Suprapubic skin (tissue), 4 donors: ENCODE measurements at regions not wholly inside any gene's neighbourhood (a gene's known extent, or its start where the extent isn't known, plus 50 kb on each side); places are given as distances from the start of the nearest gene placed in this dataset.
"Not testable (repeated sequence)": the region's sequence is repeated elsewhere in the genome, so short reads cannot be mapped to it uniquely, and the experiment has no call there.

Experiments
- DNase-seq, 2 donors: peaks; one replicate each; pipeline ENCODE4 v3.0.0-alpha.2; 2019; ENCODE audit warnings: low spot score in 2 of 2
- H3K27ac ChIP-seq: fragments of 200-600 bp; sonication (generic); one replicate; pipeline ENCODE4 v1.5.1; 2019
- H3K27me3 ChIP-seq: fragments of 200-600 bp; sonication (generic); one replicate; pipeline ENCODE4 v1.5.1; 2019
- H3K36me3 ChIP-seq: fragments of 200-600 bp; sonication (generic); one replicate; pipeline ENCODE4 v1.5.1; 2019
- H3K4me1 ChIP-seq: fragments of 200-600 bp; sonication (generic); one replicate; pipeline ENCODE4 v1.5.1; 2019
- H3K4me3 ChIP-seq: fragments of 200-600 bp; sonication (generic); one replicate; pipeline ENCODE4 v1.5.1; 2019; ENCODE audit warnings: mild to moderate bottlenecking
- H3K9me3 ChIP-seq: fragments of 200-600 bp; sonication (generic); one replicate; pipeline ENCODE4 v1.5.1; 2019
- CTCF ChIP-seq, 2 donors: fragments of 200-600 bp in 1 of 2; fragments of 450-650 bp in 1 of 2; sonication (generic) in 1 of 2; IDR thresholded peaks; one replicate each; pipeline ENCODE4 v1.5.1; 2016 to 2019; ENCODE audit warnings: antibody characterized with exemption in 2 of 2, mild to moderate bottlenecking in 1 of 2, moderate library complexity in 1 of 2
- EP300 ChIP-seq: sonication (generic); formaldehyde crosslinking; IDR thresholded peaks from one replicate; pipeline ENCODE4 v1.6.1; 2017; ENCODE audit warnings: antibody characterized with exemption
- POLR2A ChIP-seq, 2 donors: fragments of 450-650 bp; IDR thresholded peaks; one replicate each; pipeline ENCODE4 v1.6.1; 2017; ENCODE audit warnings: antibody characterized with exemption in 2 of 2, mild to moderate bottlenecking in 2 of 2, moderate library complexity in 2 of 2
- POLR2AphosphoS5 ChIP-seq, 3 donors: sonication (generic); formaldehyde crosslinking; IDR thresholded peaks; one replicate each; pipeline ENCODE4 v1.6.1; 2017; ENCODE audit warnings: antibody characterized with exemption in 3 of 3
- WGBS: methylation state at CpG from one replicate; pipeline ENCODE4 v1.1.5; 2018; 5-methylcytosine and 5-hydroxymethylcytosine counted together

DNA sequence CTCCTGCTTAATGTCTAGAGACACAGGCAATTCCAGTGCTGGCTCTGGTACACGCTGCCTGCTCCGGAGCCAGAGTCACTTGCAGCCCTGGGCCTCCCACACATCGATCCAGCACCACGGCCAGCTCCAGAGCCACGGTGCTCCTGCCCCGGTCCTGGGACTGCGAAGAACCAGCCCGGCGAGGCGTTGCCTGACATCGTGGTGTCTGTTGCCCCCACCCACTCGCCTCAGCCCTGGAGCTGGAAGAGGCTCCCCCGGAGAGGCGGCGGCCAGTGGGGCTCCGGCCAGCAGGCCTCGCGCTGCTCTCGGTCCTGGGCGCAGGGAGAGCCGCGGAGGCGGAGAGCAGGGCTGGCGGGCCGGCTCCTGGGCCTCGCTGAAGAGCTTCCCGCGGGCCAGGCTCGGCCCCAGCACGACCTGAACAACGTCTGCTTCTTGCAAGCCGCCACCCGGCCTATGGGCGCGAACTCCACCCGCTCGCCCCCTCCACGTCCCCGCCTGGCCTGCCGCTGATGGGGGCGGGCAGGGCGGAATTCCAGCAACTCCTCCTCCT, 364.8 kb downstream of the CEP170 start:
- WGBS = 13% methylated on average over 3 of the region's 42 CpGs
- Histone ChIP-seq H3K9me3 (no peaks in the 10 kb centered on the region), H3K36me3 (no peaks in the 10 kb centered on the region), H3K4me1 (peaks cover 2% of the 10 kb centered on the region), H3K27ac (no peak overlapping the region), H3K4me3 (no peak overlapping the region), H3K27me3 (peaks cover 9% of the 10 kb centered on the region)
- no peak for TF ChIP-seq POLR2A (IDR thresholded peaks at IDR 0.05)
- TF ChIP-seq EP300 = no peak
- TF ChIP-seq POLR2AphosphoS5 (IDR thresholded peaks at IDR 0.05) = no peak
- TF ChIP-seq CTCF (IDR thresholded peaks at IDR 0.05) = no peak
- no peak for DNase-seq

GRCh38 chr1:242886137-242886536, 361.6 kb upstream of the PLD5 start:
- 13% methylated on average over 2 of the region's 2 CpGs for whole genome bisulfite sequencing
- Histone ChIP-seq H3K4me3 (no peak overlapping the region), H3K27ac (no peak overlapping the region), H3K4me1 (peaks cover 2% of the 10 kb centered on the region), H3K36me3 (no peaks in the 10 kb centered on the region), H3K9me3 (no peaks in the 10 kb centered on the region), H3K27me3 (peaks cover 12% of the 10 kb centered on the region)
- DNase-seq = no peak
- TF ChIP-seq EP300 = no peak
- TF ChIP-seq CTCF (IDR thresholded peaks at IDR 0.05) = no peak
- no peak for TF ChIP-seq POLR2AphosphoS5 (IDR thresholded peaks at IDR 0.05)
- TF ChIP-seq POLR2A (IDR thresholded peaks at IDR 0.05) = no peak

GRCh38 chr1:242880022-242880421, 355.5 kb upstream of the PLD5 start:
- H3K4me3 ChIP-seq, H3K4me1 ChIP-seq, H3K9me3 ChIP-seq, DNase-seq, H3K36me3 ChIP-seq, H3K27ac ChIP-seq, H3K27me3 ChIP-seq: not testable (repeated sequence)
- 78% methylated on average over 5 of the region's 5 CpGs for WGBS

DNA sequence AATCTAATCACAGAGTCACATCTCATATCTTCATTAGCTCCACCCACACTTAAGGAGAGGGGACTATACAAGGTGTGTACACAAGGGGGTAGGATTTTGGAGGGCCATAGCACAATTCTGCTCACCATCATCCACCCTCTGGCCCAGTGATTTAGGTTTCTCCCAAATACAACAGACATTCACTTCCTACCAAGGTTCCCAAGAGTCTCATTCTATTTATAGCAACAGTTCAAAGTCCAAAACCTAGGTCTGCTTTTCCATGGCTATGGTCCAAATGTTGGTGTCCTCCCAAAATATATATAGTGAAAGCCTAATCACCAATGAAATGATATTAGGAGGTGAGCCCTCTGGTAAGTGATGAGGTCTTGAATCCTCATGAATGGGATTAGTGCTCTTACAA, 353.2 kb upstream of the PLD5 start:
- no peaks in the 10 kb centered on the region for H3K4me1 ChIP-seq
- no peaks in the 10 kb centered on the region for H3K36me3 ChIP-seq
- H3K9me3 ChIP-seq = no peaks in the 10 kb centered on the region
- H3K4me3 ChIP-seq = no peak overlapping the region
- no peak for DNase-seq
- no peak overlapping the region for H3K27ac ChIP-seq
- H3K27me3 ChIP-seq = no peaks in the 10 kb centered on the region
- no peak for TF ChIP-seq POLR2AphosphoS5 (IDR thresholded peaks at IDR 0.05)
- no peak for TF ChIP-seq POLR2A (IDR thresholded peaks at IDR 0.05)
- no peak for TF ChIP-seq EP300
- TF ChIP-seq CTCF (IDR thresholded peaks at IDR 0.05) = no peak

- Histone ChIP-seq H3K4me3 (no peak overlapping the region), H3K27me3 (no peaks in the 10 kb centered on the region), H3K36me3 (no peaks in the 10 kb centered on the region), H3K27ac (no peak overlapping the region), H3K4me1 (no peaks in the 10 kb centered on the region), H3K9me3 (no peaks in the 10 kb centered on the region)
- TF ChIP-seq CTCF (IDR thresholded peaks at IDR 0.05) = no peak
- no peak for TF ChIP-seq POLR2AphosphoS5 (IDR thresholded peaks at IDR 0.05)
- TF ChIP-seq EP300 = no peak
- no peak for TF ChIP-seq POLR2A (IDR thresholded peaks at IDR 0.05)
- WGBS = 39% methylated on average over 2 of the region's 2 CpGs
- no peak for DNase-seq
These were observed 352.7 kb upstream of the PLD5 start for GRCh38 chr1:242877229-242877628.

DNA sequence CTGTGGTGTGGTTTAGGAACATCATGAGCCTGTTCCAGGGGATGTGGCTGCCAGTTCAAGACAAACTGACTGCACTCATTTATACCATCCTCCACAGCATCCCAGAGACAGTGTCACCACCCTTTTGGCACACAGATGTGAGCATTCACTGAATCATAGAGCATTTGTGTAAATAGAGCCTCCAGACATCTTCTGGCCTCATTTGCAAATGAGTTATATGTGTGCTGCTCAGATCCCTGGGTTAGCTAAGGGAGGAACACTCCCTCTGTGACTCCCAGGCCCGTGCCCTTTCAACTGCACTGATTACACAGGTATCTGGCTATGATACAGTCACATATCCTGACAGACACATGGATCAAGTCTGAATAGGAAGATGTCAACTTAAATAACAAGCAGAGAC, 351.5 kb upstream of the PLD5 start:
- WGBS = 42% methylated on average over 1 of the region's 1 CpG
- DNase-seq = no peak
- Histone ChIP-seq H3K36me3 (no peaks in the 10 kb centered on the region), H3K27ac (no peak overlapping the region), H3K27me3 (no peaks in the 10 kb centered on the region), H3K4me1 (no peaks in the 10 kb centered on the region), H3K4me3 (no peak overlapping the region), H3K9me3 (no peaks in the 10 kb centered on the region)
- TF ChIP-seq POLR2AphosphoS5 (IDR thresholded peaks at IDR 0.05) = no peak
- TF ChIP-seq POLR2A (IDR thresholded peaks at IDR 0.05) = no peak
- TF ChIP-seq CTCF (IDR thresholded peaks at IDR 0.05) = no peak
- TF ChIP-seq EP300 = no peak
